Astrocyte of the cerebellum (primary cell): ENCODE measurements at regions not wholly inside any gene's neighbourhood (a gene's known extent, or its start where the extent isn't known, plus 50 kb on each side); places are given as distances from the start of the nearest gene placed in this dataset.

Source experiments
- DNase-seq: peaks from one replicate; pipeline ENCODE4 v3.0.0-alpha.2; 2011; ENCODE audit warnings: low read depth
- H3K4me3 ChIP-seq: 2 replicates; pipeline ENCODE4 v1.5.1; 2011; ENCODE audit warnings: mild to moderate bottlenecking, low read depth, low read length, moderate library complexity
- in situ Hi-C: cut with HindIII; loops from 2 replicates; pipeline ENCODE4 v1.10.0; 2017; ENCODE audit warnings: low sequenced_read_pairs
- TF ChIP-seq, protein P1 (sequence below): IDR thresholded peaks from 2 replicates; pipeline ENCODE4 v1.5.1; 2012; ENCODE audit warnings: low read length, low read depth, moderate library complexity, mild to moderate bottlenecking; ENCODE audit errors: missing control alignments

DNA sequence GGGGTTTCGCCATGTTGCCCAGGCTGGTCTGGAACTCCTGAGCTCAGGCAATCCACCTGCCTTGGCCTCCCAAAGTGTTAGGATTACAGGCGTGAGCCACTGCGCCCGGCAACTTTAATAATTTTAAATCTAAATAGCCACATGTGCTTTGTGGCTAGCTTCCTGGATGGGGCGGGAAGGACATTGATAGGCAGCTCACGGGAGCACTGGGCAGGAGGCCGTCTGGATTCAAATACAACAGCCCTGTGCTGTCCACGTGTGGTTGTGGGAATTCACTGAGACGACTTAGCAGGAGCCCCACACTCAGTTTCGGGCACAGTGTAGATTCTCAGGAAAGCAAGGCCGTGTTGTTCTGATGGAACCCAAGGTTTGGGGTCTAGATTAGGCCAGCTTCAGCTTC lies 177.1 kb downstream of the ETS2 start:
- DNase-seq: no peak
- TF ChIP-seq, protein P1, sequence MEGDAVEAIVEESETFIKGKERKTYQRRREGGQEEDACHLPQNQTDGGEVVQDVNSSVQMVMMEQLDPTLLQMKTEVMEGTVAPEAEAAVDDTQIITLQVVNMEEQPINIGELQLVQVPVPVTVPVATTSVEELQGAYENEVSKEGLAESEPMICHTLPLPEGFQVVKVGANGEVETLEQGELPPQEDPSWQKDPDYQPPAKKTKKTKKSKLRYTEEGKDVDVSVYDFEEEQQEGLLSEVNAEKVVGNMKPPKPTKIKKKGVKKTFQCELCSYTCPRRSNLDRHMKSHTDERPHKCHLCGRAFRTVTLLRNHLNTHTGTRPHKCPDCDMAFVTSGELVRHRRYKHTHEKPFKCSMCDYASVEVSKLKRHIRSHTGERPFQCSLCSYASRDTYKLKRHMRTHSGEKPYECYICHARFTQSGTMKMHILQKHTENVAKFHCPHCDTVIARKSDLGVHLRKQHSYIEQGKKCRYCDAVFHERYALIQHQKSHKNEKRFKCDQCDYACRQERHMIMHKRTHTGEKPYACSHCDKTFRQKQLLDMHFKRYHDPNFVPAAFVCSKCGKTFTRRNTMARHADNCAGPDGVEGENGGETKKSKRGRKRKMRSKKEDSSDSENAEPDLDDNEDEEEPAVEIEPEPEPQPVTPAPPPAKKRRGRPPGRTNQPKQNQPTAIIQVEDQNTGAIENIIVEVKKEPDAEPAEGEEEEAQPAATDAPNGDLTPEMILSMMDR: no peak
- no peak overlapping the region for H3K4me3 ChIP-seq
- in situ Hi-C loops: no loop called here

- in situ Hi-C loops: no loop called here
- DNase-seq: no peak
- TF ChIP-seq, protein P1: no peak
- no peak overlapping the region for H3K4me3 ChIP-seq
Measured at GRCh38 chr21:38982096-38982495, 176.4 kb downstream of the ETS2 start.

- no peak overlapping the region for H3K4me3 ChIP-seq
- in situ Hi-C loops: no loop called here
- TF ChIP-seq, protein P1: no peak
- DNase-seq: no peak
Measured at GRCh38 chr21:38980416-38981313, 174.9 kb downstream of the ETS2 start.

DNA sequence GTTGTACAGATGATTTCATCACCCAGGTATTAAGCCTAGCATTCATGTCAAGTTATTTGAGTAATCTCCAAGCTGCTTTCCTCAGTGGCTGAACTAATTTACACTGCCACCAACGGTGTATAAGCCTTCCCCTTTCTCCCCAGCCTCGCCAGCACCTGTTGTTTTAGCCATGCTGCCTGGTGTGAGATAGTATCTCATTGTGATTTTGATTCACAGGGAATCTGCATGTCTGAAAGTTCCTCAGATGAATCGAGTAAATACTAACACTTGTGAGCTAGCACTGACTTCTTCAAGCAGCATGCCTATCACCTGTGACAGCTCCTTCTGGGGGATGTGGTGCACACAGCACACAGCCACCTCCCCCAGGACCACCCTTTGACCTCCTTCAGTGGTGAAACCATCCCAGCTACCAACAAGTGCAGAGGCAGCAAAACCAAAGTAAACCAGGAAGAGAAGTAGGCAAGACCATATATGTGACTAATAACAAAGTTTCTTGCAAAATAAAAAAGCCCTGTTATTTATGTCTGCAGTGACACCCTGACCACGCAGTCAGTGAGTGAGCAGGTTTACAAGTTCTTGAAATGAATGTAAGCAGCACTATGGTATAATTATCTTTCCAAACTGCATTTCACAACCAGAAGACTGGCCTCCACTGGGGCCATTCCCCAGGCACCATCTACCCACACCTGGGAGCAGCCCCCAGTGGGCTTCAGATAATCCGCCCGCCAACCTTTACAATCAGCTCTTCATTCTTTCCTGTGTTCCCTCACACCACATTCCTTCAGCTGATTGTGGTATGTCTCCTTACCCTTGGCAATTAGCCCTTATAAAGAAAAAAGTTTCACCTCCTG lies 173.8 kb downstream of the ETS2 start:
- in situ Hi-C loops: no loop called here
- H3K4me3 ChIP-seq: no peak overlapping the region
- no peak for DNase-seq
- TF ChIP-seq, protein P1: no peak

DNA sequence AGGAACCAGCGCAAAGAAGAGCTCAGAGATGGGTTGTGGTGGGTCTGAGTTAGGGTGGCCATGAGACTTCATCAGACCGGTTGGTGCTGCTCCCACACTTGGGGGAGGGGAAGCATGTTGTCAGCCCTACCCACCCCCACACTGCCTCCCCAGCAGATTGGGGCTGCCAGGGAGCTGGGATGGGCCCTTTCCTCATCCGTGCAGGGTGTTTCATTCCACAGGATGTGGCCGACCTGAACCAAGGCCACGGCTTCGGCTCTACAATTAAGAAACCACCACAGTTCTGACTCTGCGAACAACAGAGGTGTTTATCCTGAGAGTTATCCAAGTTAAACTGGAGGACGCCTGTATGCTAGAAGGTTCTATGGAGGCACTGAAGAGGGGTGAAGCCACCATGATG lies 171.2 kb downstream of the ETS2 start:
- TF ChIP-seq, protein P1: no peak
- no peak overlapping the region for H3K4me3 ChIP-seq
- DNase-seq: no peak
- in situ Hi-C loops: no loop called here

GRCh38 chr21:38973552-38973951 lies 167.8 kb downstream of the ETS2 start:
- TF ChIP-seq, protein P1: no peak
- H3K4me3 ChIP-seq: no peak overlapping the region
- no peak for DNase-seq
- in situ Hi-C loops: no loop called here
